Hematopoietic multipotent progenitor cell treated with erythropoietin and hydrocortisone succinate and interleukin-3 and kit ligand, for 15 days (in vitro differentiated cells): ENCODE measurements at regions not wholly inside any gene's neighbourhood (a gene's known extent, or its start where the extent isn't known, plus 50 kb on each side); places are given as distances from the start of the nearest gene placed in this dataset.
"Not testable (repeated sequence)": the region's sequence is repeated elsewhere in the genome, so short reads cannot be mapped to it uniquely, and the experiment has no call there.

Experiments used
- DNase-seq: peaks from one replicate; pipeline ENCODE4 v3.0.0-alpha.2; 2015; ENCODE audit warnings: low spot score

- no peak for DNase-seq
These were observed 321.3 kb upstream of the GRAMD2B start for GRCh38 chr5:126101901-126102300.

- DNase-seq = no peak
These were observed 320.2 kb upstream of the GRAMD2B start for GRCh38 chr5:126103050-126103449.

- no peak for DNase-seq
These were observed 319.3 kb upstream of the GRAMD2B start for GRCh38 chr5:126103868-126104267.

GRCh38 chr5:126104341-126104740 is 318.9 kb upstream of the GRAMD2B start:
- no peak for DNase-seq

- no peak for DNase-seq
These were observed 318.3 kb upstream of the GRAMD2B start for GRCh38 chr5:126104951-126105350.

- no peak for DNase-seq
These were observed 317.2 kb upstream of the GRAMD2B start for GRCh38 chr5:126106029-126106428.

GRCh38 chr5:126107381-126107780 is 315.8 kb upstream of the GRAMD2B start:
- DNase-seq = no peak

GRCh38 chr5:126108470-126108869 is 314.7 kb upstream of the GRAMD2B start:
- DNase-seq = no peak

- no peak for DNase-seq
These were observed 308.1 kb upstream of the GRAMD2B start for GRCh38 chr5:126115059-126115629.

GRCh38 chr5:126117044-126117443 is 306.2 kb upstream of the GRAMD2B start:
- DNase-seq = no peak

- DNase-seq = no peak
These were observed 303.2 kb upstream of the GRAMD2B start for GRCh38 chr5:126119887-126120442.

- DNase-seq = no peak
These were observed 302.3 kb upstream of the GRAMD2B start for GRCh38 chr5:126120939-126121338.

- DNase-seq = no peak
These were observed 300.3 kb upstream of the GRAMD2B start for GRCh38 chr5:126122942-126123341.

GRCh38 chr5:126124706-126125345 is 298.4 kb upstream of the GRAMD2B start:
- DNase-seq = no peak

- no peak for DNase-seq
These were observed 297.8 kb upstream of the GRAMD2B start for GRCh38 chr5:126125407-126125806.

GRCh38 chr5:126126574-126126973 is 296.6 kb upstream of the GRAMD2B start:
- DNase-seq = no peak

- not testable (repeated sequence) for DNase-seq
These were observed 295.8 kb upstream of the GRAMD2B start for GRCh38 chr5:126127371-126127770.

GRCh38 chr5:126129431-126129830 is 293.8 kb upstream of the GRAMD2B start:
- no peak for DNase-seq

GRCh38 chr5:126133424-126133823 is 289.8 kb upstream of the GRAMD2B start:
- no peak for DNase-seq

GRCh38 chr5:126137891-126138280 is 285.3 kb upstream of the GRAMD2B start:
- DNase-seq = no peak

- DNase-seq = no peak
These were observed 284.8 kb upstream of the GRAMD2B start for GRCh38 chr5:126138281-126138931.

GRCh38 chr5:126139086-126139485 is 284.1 kb upstream of the GRAMD2B start:
- no peak for DNase-seq

- DNase-seq = no peak
These were observed 283.4 kb upstream of the GRAMD2B start for GRCh38 chr5:126139773-126140172.
